Activated T-helper 1 cell treated with anti-CD3 and anti-CD28 coated beads, Interleukin-12 subunit alpha, Interleukin-12 subunit beta, Interleukin-2, Interleukin-4 antibody, amounts not matched to agents 30 ng/mL and 10 ng/mL and 1 ng/mL, durations not matched to agents 14 hours and 24 hours and 36 hours (primary cell): ENCODE measurements at regions not wholly inside any gene's neighbourhood (a gene's known extent, or its start where the extent isn't known, plus 50 kb on each side); places are given as distances from the start of the nearest gene placed in this dataset.

Source experiments
- DNase-seq: peaks from one replicate; pipeline ENCODE4 v3.0.0; 2021; ENCODE audit warnings: low spot score
- H3K27ac Mint-ChIP-seq: one replicate; pipeline ENCODE4 v1.8.0; 2021; ENCODE audit warnings: mild to moderate bottlenecking, mixed read lengths
- H3K27me3 Mint-ChIP-seq: one replicate; pipeline ENCODE4 v1.8.0; 2022; ENCODE audit warnings: mild to moderate bottlenecking, moderate library complexity, mixed read lengths; ENCODE audit not compliant: insufficient read depth
- H3K36me3 Mint-ChIP-seq: one replicate; pipeline ENCODE4 v1.8.0; 2021; ENCODE audit warnings: low read depth, mixed read lengths
- H3K4me1 Mint-ChIP-seq: one replicate; pipeline ENCODE4 v1.8.0; 2021; ENCODE audit warnings: low read depth, mixed read lengths
- H3K4me3 Mint-ChIP-seq: one replicate; pipeline ENCODE4 v1.8.0; 2021; ENCODE audit warnings: mild to moderate bottlenecking, moderate library complexity, mixed read lengths
- H3K9me3 Mint-ChIP-seq: one replicate; pipeline ENCODE4 v1.8.0; 2021; ENCODE audit warnings: mixed read lengths
- intact Hi-C: fragments of 100-400 bp; cut with micrococcal nuclease; formaldehyde crosslinking; loops from one replicate; pipeline ENCODE4 v1.15.1; 2024

DNA sequence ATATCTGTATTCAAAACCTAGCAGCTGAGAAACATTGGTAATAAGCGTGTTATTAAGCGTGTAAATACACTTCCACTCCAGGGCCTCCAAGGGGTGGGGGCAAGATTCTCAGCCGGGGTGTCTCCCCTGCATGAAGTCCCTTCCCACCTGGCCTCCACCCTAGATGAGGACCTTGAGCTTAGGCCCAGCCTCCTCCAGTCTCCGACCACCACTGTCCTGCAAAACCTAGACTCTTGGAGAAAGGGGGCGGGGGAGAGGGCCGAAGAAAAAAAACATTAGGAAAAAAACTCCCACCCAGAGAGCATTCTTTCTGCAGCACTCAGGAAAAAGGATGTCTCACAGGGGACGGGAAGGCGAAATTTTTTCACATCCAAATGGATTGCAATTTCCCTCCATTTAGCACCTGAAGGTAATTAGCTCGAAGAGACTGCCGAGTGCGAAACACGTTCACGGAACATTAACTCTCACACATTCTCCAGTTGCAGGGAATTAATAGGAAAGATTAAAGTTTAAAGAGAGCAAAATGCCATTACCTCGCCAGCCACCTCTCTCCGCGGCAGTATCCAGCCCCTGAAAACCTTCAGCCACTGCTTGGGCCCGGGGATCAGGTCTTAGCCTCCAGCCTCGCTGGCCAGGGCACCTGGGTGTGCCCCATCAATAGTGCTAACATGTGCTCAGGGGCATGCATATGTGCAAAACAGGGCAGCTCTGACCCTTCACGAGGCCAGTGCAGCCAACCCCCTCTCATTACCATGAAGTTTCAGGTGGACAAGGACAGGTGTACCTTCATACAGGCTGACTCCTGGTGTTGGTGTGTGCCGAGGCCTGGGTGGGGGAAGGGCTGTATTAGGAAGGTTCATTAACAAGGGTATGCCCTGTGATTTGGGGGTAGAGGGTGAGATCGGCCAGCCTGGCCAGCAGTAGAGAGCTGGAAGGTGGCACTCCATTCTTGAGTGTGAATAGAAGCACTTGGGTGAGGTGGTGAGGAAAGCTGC, 77.2 kb downstream of the HIF1AN start:
- Mint-ChIP-seq H3K9me3 (no peaks in the 10 kb centered on the region), H3K27ac (no peak overlapping the region), H3K36me3 (no peaks in the 10 kb centered on the region), H3K27me3 (peaks cover 30% of the 10 kb centered on the region), H3K4me1 (no peaks in the 10 kb centered on the region), H3K4me3 (no peak overlapping the region)
- DNase-seq: no peak
- intact Hi-C loops: no loop called here

DNA sequence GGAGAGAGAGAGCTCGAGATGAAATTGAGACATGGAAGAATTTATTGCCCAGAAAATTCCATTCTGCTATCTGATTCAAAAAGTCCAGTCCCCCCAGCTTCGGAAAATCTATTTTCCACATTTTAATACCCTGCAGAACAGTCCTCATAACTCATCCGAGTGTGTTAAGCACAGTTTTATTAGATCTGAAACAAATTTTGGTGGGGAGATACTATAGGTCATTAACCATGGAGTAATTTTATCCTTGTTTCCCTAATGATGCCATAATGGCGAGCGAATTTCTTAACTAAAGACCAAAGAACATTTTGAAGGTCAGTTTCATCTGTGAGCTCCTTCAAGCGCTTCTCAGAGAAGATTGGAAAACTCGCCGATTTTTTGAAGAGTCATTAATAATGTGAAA, 78.1 kb downstream of the HIF1AN start:
- Mint-ChIP-seq H3K27ac (no peak overlapping the region), H3K36me3 (no peaks in the 10 kb centered on the region), H3K27me3 (peaks cover 30% of the 10 kb centered on the region), H3K9me3 (no peaks in the 10 kb centered on the region), H3K4me1 (no peaks in the 10 kb centered on the region), H3K4me3 (no peak overlapping the region)
- no peak for DNase-seq
- intact Hi-C loops: no loop called here

DNA sequence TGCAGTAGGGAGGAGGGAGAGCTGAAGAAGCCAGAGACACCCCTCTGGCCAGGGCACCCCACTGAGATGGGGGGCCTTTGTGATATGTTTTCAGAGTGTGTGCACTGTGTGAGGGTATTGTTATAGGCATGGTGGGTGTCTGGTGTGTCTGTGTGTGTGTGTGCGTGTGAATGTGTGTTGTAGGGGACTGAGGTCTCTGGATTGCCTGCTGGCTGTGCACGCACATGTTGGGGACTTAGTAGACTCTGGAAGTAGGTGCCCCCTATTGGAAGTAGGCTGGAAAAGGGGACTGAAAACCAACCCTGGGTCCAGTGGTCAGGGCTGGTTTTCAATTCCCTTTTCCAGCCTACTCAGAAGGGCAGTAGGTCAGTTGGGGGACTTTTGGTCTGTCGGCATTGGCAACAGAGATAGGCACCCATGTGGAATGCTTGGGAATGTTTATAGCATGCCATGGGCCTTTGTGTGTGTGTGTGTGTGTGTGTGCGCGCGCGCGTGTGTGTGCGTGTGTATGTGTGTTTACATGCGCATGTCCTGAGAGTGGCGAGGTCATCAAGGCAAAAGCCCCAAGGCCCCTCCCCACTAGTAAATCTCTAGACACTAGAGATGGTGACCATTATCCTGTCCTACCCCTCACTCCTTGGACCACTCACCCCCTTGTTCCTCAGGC, 78.8 kb downstream of the HIF1AN start:
- no peak overlapping the region for H3K27ac Mint-ChIP-seq
- no peak for DNase-seq
- intact Hi-C loops: no loop called here
- H3K4me1 Mint-ChIP-seq: no peaks in the 10 kb centered on the region
- no peak overlapping the region for H3K4me3 Mint-ChIP-seq
- H3K9me3 Mint-ChIP-seq: no peaks in the 10 kb centered on the region
- peaks cover 34% of the 10 kb centered on the region for H3K27me3 Mint-ChIP-seq
- no peaks in the 10 kb centered on the region for H3K36me3 Mint-ChIP-seq

DNA sequence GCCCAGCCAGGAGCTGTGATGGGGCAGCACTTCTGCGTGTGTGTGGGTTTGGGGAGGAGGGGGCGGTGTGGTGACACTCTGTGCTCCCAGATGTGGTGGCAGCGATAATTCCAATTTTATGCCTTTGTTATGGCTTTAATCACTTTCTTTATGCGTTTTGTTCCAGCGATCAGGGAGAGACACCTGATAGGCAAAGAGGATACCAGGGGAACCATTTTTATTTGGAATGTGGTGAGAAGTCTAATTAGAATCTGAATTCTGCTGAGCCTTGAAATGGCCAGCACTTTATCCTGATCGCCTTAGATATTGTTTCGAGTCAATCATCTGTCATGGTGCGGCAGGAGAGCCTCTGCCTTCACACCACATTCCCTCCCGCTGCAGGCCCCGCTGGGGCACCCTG, 79.5 kb downstream of the HIF1AN start:
- no peak overlapping the region for H3K27ac Mint-ChIP-seq
- intact Hi-C loops: no loop called here
- no peaks in the 10 kb centered on the region for H3K4me1 Mint-ChIP-seq
- no peaks in the 10 kb centered on the region for H3K9me3 Mint-ChIP-seq
- no peak for DNase-seq
- no peak overlapping the region for H3K4me3 Mint-ChIP-seq
- H3K27me3 Mint-ChIP-seq: peaks cover 32% of the 10 kb centered on the region
- no peaks in the 10 kb centered on the region for H3K36me3 Mint-ChIP-seq

DNA sequence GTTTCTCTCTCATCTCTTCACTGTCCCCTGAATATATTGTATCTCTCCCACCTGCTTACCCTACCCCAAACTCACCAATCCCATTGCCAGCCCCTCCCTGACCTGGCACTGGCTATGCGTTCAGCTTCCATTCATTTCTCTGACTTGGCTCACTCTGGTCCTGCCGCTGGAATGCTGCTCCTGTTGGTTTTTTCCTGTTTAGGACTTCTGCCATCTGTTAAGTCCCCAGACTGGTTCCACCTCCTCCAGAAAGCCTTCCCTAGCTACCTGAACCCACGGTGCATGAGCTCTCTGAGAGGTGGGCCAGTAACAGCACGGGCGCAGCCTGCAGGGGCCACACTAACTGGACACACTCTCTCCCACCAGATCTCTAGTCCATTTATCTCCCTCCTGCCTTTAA, 80.2 kb downstream of the HIF1AN start:
- no peak overlapping the region for H3K4me3 Mint-ChIP-seq
- no peak overlapping the region for H3K27ac Mint-ChIP-seq
- no peaks in the 10 kb centered on the region for H3K36me3 Mint-ChIP-seq
- no peaks in the 10 kb centered on the region for H3K4me1 Mint-ChIP-seq
- intact Hi-C loops: no loop called here
- no peaks in the 10 kb centered on the region for H3K9me3 Mint-ChIP-seq
- DNase-seq: no peak
- peaks cover 34% of the 10 kb centered on the region for H3K27me3 Mint-ChIP-seq

DNA sequence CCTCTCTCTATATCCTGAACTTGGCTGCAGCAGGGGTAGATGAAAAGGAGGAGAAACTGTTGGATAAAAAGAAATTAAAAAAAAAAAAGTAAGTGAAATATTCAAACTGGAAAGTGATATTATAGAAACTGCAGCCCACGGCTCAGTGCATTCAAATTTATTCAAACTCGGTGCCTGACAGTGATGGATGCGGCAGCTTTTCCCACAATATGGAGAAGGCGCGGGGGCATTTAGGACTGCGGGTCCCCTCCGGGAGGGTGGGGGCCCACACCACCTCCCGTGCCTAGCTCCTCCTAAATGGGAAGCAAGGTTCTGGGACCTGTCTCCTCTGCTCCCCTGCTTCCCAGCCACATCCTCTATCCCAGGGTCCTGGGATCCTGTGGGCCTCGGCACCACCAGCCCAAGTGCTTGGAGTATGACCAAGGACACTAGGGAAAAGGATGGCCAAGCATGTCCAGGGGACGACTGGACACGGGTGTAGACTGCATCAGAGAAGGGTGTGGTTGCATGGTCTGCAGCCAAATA, 82.4 kb downstream of the HIF1AN start:
- intact Hi-C loops: no loop called here
- DNase-seq: no peak
- H3K9me3 Mint-ChIP-seq: no peaks in the 10 kb centered on the region
- H3K27ac Mint-ChIP-seq: no peak overlapping the region
- H3K4me3 Mint-ChIP-seq: no peak overlapping the region
- no peaks in the 10 kb centered on the region for H3K4me1 Mint-ChIP-seq
- peaks cover 37% of the 10 kb centered on the region for H3K27me3 Mint-ChIP-seq
- no peaks in the 10 kb centered on the region for H3K36me3 Mint-ChIP-seq

DNA sequence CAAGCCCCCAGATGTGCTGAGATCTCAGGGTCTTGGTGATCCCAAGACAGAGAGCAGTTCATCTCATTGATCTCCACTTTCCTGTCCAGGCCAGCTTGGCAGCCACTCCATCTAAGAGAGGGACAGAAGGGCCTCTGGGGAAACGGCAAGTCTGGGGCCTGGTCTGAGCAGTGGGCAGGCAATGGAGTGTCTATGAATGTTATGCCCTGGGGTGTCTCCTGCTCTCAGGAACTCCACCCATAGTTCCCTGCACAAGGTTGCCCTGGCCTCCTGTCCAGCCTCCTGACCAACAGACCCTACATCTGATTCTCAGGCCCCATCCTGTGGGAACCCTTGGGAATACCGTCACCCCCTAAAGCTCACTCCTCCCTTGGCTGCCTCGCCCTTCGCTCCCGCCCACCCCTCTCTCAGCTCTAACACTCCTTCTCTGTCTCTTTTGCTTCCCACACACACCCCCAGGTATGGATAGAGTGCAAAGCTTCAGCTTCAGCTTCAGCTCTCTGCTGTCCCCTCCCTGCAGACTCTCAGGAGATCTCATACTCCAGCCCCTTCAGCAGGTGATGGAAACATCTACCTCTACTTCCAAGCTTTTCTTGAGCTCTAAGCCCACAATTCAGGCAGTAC, 83.0 kb downstream of the HIF1AN start:
- peaks cover 36% of the 10 kb centered on the region for H3K27me3 Mint-ChIP-seq
- no peaks in the 10 kb centered on the region for H3K9me3 Mint-ChIP-seq
- no peak overlapping the region for H3K27ac Mint-ChIP-seq

DNA sequence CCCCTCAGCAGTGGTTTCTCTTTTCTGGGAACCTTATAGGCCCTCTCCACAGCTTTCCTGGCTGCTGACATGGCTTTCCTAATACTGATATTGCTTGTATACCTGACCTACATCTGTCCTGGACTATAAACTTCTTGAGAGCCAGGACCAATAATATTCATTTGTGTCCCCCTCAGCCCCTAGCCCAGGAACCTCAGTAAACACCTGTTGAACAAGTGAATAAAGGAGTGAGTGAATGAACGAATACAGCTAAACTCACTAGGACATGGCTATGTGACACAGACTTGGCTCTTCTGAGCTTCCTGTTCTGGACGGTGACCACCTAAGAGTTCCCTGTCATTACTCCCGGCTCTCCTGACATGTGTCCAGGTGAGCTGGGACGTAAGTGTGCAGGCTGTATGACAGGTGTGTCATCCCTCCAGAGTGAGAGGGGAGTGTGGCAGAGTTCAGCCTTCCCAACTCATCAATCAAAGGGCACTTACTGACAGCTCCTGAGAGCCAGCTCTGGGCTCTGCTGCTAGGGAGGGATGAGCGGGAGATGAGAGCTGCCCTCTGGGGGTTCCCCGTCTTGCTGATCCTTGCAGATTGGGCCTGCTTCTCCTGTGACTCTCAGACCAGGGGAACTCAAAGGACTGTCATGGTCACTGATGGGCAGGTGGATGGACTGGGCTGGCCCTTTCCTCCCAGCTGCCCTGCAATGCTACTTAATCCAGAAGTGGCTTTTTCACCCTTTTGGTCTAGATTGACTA, 84.5 kb downstream of the HIF1AN start:
- Mint-ChIP-seq H3K27me3 (peaks cover 34% of the 10 kb centered on the region), H3K4me3 (no peak overlapping the region), H3K36me3 (no peaks in the 10 kb centered on the region), H3K4me1 (no peaks in the 10 kb centered on the region), H3K27ac (no peak overlapping the region), H3K9me3 (no peaks in the 10 kb centered on the region)
- DNase-seq: no peak
- intact Hi-C loops: no loop called here

More for the DNA sequence above, 83.0 kb downstream of the HIF1AN start:
- DNase-seq: no peak
- H3K4me3 Mint-ChIP-seq: no peak overlapping the region
- H3K4me1 Mint-ChIP-seq: no peaks in the 10 kb centered on the region
- no peaks in the 10 kb centered on the region for H3K36me3 Mint-ChIP-seq
- intact Hi-C loops: no loop called here

DNA sequence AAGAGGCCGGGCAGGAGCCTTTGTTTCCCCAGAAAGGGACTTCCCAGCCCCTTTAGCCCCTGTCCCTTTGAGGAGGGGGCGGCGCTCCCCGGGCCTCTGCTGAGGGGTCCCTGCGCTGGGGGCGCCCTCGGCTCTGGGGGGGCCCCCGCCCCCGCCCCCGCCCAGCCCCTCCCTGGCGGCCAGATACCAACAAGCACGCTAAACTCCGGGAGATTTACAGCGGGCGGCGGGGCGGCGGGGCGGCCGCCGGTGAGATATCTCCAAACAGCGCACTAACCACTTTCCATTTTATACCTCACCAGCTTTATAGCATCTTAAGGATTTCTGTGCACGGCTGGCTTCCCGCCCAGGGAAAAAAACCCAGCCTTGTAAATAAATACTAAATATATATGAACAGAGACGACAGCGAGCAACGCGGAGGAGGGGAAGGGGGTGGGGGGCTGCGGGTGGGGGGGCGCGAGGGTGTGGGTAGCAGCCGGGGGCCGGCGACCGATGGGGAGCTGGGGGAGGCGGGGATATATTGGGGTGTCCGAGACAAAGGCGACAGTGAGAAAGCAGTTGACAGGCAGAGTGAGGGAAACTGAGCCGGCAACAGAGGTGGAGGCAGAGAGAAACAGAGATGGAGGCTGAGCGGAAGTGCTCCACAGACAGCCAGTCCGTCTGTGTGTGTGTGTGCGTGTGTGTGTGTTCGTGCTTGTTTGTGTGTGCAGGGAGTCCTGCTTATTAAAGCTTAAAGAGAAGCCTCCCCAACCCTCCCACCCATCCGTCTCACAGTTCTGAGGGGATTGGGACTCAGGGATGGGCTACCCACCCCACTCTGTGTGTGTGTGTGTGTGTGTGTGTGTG, 85.8 kb downstream of the HIF1AN start:
- H3K4me1 Mint-ChIP-seq: no peaks in the 10 kb centered on the region
- intact Hi-C loops: no loop called here

DNA sequence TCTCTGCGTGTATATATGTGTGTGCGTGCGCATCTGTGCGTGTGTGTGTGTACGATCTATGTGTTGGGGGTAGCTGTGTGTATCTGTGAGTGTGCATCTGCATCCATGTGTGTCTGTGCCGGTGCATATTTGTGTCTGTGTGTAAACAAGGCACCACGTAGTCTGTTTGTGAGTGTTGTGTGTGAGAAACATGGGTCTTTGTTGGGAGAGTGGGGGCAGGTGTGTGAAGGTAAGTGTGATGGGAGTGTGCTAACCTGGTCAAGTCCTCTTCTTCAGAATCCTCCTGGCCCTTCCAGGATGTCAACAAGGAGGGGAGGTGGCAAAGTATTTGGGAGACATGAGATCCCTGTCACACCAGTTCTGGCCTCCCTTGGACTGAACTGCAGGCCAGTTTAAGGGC, 87.2 kb downstream of the HIF1AN start:
- H3K27me3 Mint-ChIP-seq: peaks cover 39% of the 10 kb centered on the region
- no peak for DNase-seq
- H3K27ac Mint-ChIP-seq: no peak overlapping the region
- H3K4me3 Mint-ChIP-seq: no peak overlapping the region
- intact Hi-C loops: no loop called here
- H3K36me3 Mint-ChIP-seq: no peaks in the 10 kb centered on the region
- no peaks in the 10 kb centered on the region for H3K9me3 Mint-ChIP-seq
- no peaks in the 10 kb centered on the region for H3K4me1 Mint-ChIP-seq

More for the DNA sequence above, 85.8 kb downstream of the HIF1AN start:
- Mint-ChIP-seq H3K27me3 (peaks cover 39% of the 10 kb centered on the region), H3K4me3 (no peak overlapping the region), H3K36me3 (no peaks in the 10 kb centered on the region), H3K27ac (no peak overlapping the region), H3K9me3 (no peaks in the 10 kb centered on the region)
- no peak for DNase-seq

DNA sequence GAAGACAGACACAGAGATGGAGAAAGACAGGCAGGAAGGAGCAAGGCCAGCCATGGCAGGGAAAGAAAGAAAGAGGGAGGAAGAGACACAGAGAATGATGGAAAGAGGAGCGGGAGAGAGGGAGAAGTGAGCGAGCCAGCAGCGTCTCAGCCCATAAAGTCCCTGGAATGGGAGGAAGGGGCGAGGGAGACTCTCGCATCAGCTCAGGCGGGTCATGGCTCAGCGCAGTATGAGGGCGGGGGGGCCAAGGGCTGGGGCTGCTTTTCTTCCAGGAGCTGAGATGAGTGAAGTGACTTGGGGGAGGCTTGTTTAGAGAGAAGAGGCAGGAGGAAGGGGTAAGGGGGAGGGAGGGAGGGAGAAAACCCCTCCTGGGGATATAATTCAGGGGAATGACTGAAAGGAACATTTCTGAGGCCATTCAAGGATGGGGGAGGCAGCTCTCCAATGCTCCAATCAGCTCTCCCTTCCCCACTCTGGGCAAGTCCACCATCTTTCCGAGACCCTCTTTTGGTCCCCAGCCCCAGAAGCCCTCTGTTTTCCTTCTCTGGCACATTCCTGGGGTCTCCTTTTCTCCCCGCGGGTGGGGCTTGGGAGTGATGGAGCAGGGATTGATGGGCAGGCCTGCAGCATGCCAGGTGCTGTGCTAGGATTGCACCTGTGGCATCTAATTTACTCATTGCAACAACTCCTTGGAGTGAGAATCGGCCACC, 87.9 kb downstream of the HIF1AN start:
- no peak for DNase-seq
- Mint-ChIP-seq H3K4me3 (no peak overlapping the region), H3K4me1 (no peaks in the 10 kb centered on the region), H3K9me3 (no peaks in the 10 kb centered on the region), H3K27ac (no peak overlapping the region), H3K27me3 (peaks cover 39% of the 10 kb centered on the region), H3K36me3 (no peaks in the 10 kb centered on the region)
- intact Hi-C loops: no loop called here
